ENCODE measurements at regions not wholly inside any gene's neighbourhood (a gene's known extent, or its start where the extent isn't known, plus 50 kb on each side); places are given as distances from the start of the nearest gene placed in this dataset.

- H2AFZ ChIP-seq (ENCODE audit: control insufficient read depth, low read depth, low read length): no peak overlapping the region
- TF ChIP-seq MEF2B (IDR thresholded peaks at IDR 0.05; ENCODE audit: partially characterized antibody, poor library complexity, severe bottlenecking): no peak
- TF ChIP-seq CHD1 (IDR thresholded peaks at IDR 0.05; ENCODE audit: low read depth, low read length): no peak
- TF ChIP-seq IRF4 (IDR thresholded peaks at IDR 0.05; ENCODE audit: low read depth, low read length): no peak
- TF ChIP-seq POLR2AphosphoS2 (IDR thresholded peaks at IDR 0.05; ENCODE audit: low read depth, low read length): no peak
- TF ChIP-seq PKNOX1 (IDR thresholded peaks at IDR 0.05): no peak
- TF ChIP-seq SMC3 (IDR thresholded peaks at IDR 0.05; ENCODE audit: borderline replicate concordance, low read length): no peak
- TF ChIP-seq NFXL1 (IDR thresholded peaks at IDR 0.05; ENCODE audit: borderline replicate concordance): no peak
- TF ChIP-seq IRF5 (IDR thresholded peaks at IDR 0.05; ENCODE audit: borderline replicate concordance): no peak
- TF ChIP-seq RELA (IDR thresholded peaks at IDR 0.05; ENCODE audit: borderline replicate concordance, partially characterized antibody): no peak
- no peak for TF ChIP-seq CHD4 (IDR thresholded peaks at IDR 0.05)
- no peak for TF ChIP-seq CUX1 (IDR thresholded peaks at IDR 0.05; ENCODE audit: insufficient replicate concordance, low read depth, low read length)
- TF ChIP-seq CBX3 (IDR thresholded peaks at IDR 0.05; ENCODE audit: borderline replicate concordance, low read depth): no peak
- TF ChIP-seq MXI1 (IDR thresholded peaks at IDR 0.05; ENCODE audit: low read depth, low read length): no peak
- TF ChIP-seq BACH1 (IDR thresholded peaks at IDR 0.05; ENCODE audit: borderline replicate concordance): no peak
- TF ChIP-seq YY1 (IDR thresholded peaks at IDR 0.05; ENCODE audit: low read depth, low read length): no peak
- H3K27me3 ChIP-seq (replicated peaks in 1 of 2; ENCODE audit: control insufficient read depth in 2 of 2, insufficient read depth in 2 of 2, low read length in 1 of 2): no peaks in the 10 kb centered on the region
- no peak for ATAC-seq
- H3K9me3 ChIP-seq (replicated peaks; ENCODE audit: control insufficient read depth, insufficient read depth, low read length): no peaks in the 10 kb centered on the region
- H4K20me1 ChIP-seq (ENCODE audit: control insufficient read depth, insufficient read depth): no peaks in the 10 kb centered on the region
- BruUV-seq (replicated peaks): no TSS peak
- no peak for FAIRE-seq
- SMC1A ChIA-PET (ENCODE audit: uncharacterized antibody, unreplicated experiment): no interaction called here
- CTCF ChIA-PET: no interaction called here
- H3K4me2 ChIP-seq (ENCODE audit: control insufficient read depth, insufficient read depth): no peak overlapping the region
- H3K9ac ChIP-seq (ENCODE audit: control insufficient read depth, insufficient read depth, low read length): no peak overlapping the region
- no peaks in the 10 kb centered on the region for H3K79me2 ChIP-seq (ENCODE audit: control insufficient read depth, insufficient read depth, low read length)
- intact Hi-C loops (cut with micrococcal nuclease; ENCODE audit: unreplicated experiment) (loop anchor here (10.0 kb wide), 1 partner anchor 160 kb away; no protein-coding TSS in a partner anchor), in situ Hi-C loops (cut with MboI) (no loop called here)
- 0% methylated on average over 1 of the region's 1 CpG for WGBS (ENCODE audit: insufficient coverage, insufficient replicate concordance, low lambda C conversion rate, missing lambda C conversion rate)
- no peaks in the 10 kb centered on the region for H3K4me1 ChIP-seq (ENCODE audit: control insufficient read depth, insufficient read depth, low read length)
- H3K36me3 ChIP-seq (ENCODE audit: control insufficient read depth in 2 of 2, insufficient read depth in 2 of 2, low read length in 1 of 2): no peaks in the 10 kb centered on the region
- H3K4me3 ChIP-seq: no peak overlapping the region
- POLR2A ChIA-PET: no interaction called here
- no peak overlapping the region for H3K27ac ChIP-seq (ENCODE audit: control insufficient read depth, insufficient read depth)
- RAD21 ChIA-PET (ENCODE audit: unreplicated experiment): no interaction called here
- no peak for DNase-seq (ENCODE audit: low read depth, low spot score)
These were observed 1007.2 kb upstream of the RAG2 start for GRCh38 chr11:37605229-37605628.

All from GM12878 (cell line).